ENCODE measurements at regions not wholly inside any gene's neighbourhood (a gene's known extent, or its start where the extent isn't known, plus 50 kb on each side); places are given as distances from the start of the nearest gene placed in this dataset.

- no peak overlapping the region for H2AFZ ChIP-seq (ENCODE audit: low read depth, low read length)
- dilution Hi-C loops (cut with MboI; ENCODE audit: extremely low pct_ligation_motif_present, low sequenced_read_pairs), result no loop called here
- CTCF ChIA-PET, result no interaction called here
Observed at GRCh38 chr9:28082671-28083070, 509.4 kb upstream of the C9orf72 start.

More at GRCh38 chr9:28082671-28083070, 509.4 kb upstream of the C9orf72 start:
- Histone ChIP-seq H3K36me3 (ENCODE audit: control insufficient read depth in 2 of 2, extremely low read depth in 1 of 2, insufficient read depth in 2 of 2, low read length in 2 of 2) (no peaks in the 10 kb centered on the region), H3K4me1 (ENCODE audit: control insufficient read depth, extremely low read depth, insufficient read depth, low read length) (no peaks in the 10 kb centered on the region), H3K79me2 (ENCODE audit: control insufficient read depth, insufficient read depth, low read length) (no peaks in the 10 kb centered on the region), H3K27me3 (ENCODE audit: control insufficient read depth in 2 of 2, insufficient read depth in 2 of 2, low read length in 2 of 2) (no peaks in the 10 kb centered on the region), H3K27ac (ENCODE audit: insufficient read depth, low read depth, low read length) (no peak overlapping the region), H3K9me1 (replicated peaks; ENCODE audit: control insufficient read depth, extremely low read depth, insufficient read depth, low read length) (no peaks in the 10 kb centered on the region), H3K9me3 (replicated peaks; ENCODE audit: control insufficient read depth, insufficient read depth, low read length) (no peaks in the 10 kb centered on the region), H3K4me3 (replicated peaks in 1 of 3; ENCODE audit: insufficient read depth in 1 of 3, low read depth in 1 of 3, low read length in 3 of 3) (no peak overlapping the region), H4K20me1 (replicated peaks; ENCODE audit: control insufficient read depth, extremely low read depth, insufficient read depth, low read length) (no peaks in the 10 kb centered on the region), H3K4me2 (ENCODE audit: insufficient read depth, low read length) (no peak overlapping the region), H3K9ac (replicated peaks; ENCODE audit: extremely low read depth, insufficient read depth, low read length) (no peak overlapping the region)
- BruUV-seq (replicated peaks), result no TSS peak
- intact Hi-C loops (cut with micrococcal nuclease), result no loop called here
- FAIRE-seq, result no peak
- POLR2A ChIA-PET, result no interaction called here
- no peak for DNase-seq (ENCODE audit: low read depth, low spot score)
- no peak for TF ChIP-seq MYC (IDR thresholded peaks at IDR 0.05; ENCODE audit: low read depth, low read length)
- TF ChIP-seq FOS (IDR thresholded peaks at IDR 0.05; ENCODE audit: borderline replicate concordance, insufficient read depth, low read length), result no peak
- TF ChIP-seq POLR2A (IDR thresholded peaks at IDR 0.05; ENCODE audit: low read depth, low read length), result no peak
- no peak for TF ChIP-seq EZH2 (IDR thresholded peaks at IDR 0.05; ENCODE audit: borderline replicate concordance, low read depth, low read length, severe bottlenecking)
- TF ChIP-seq CTCF (IDR thresholded peaks at IDR 0.05; ENCODE audit: extremely low read depth in 1 of 2, insufficient read depth in 1 of 2, low read depth in 1 of 2, low read length in 2 of 2), result no peak
- no peak for TF ChIP-seq MAX (IDR thresholded peaks at IDR 0.05; ENCODE audit: insufficient read depth, insufficient read length)
- no peak for TF ChIP-seq GATA2 (IDR thresholded peaks at IDR 0.05; ENCODE audit: insufficient read depth, insufficient read length, low read depth, low read length)
- no peak for TF ChIP-seq POLR2AphosphoS5 (IDR thresholded peaks at IDR 0.05; ENCODE audit: insufficient read depth, low read depth, low read length)
